NOMO-1 treated with DMSO at 0.1 percent for 48 hours (cell line): ENCODE measurements at regions not wholly inside any gene's neighbourhood (a gene's known extent, or its start where the extent isn't known, plus 50 kb on each side); places are given as distances from the start of the nearest gene placed in this dataset.
"Not testable (repeated sequence)": the region's sequence is repeated elsewhere in the genome, so short reads cannot be mapped to it uniquely, and the experiment has no call there.

Experiments used
- DNase-seq: peaks from one replicate; lab custom pipeline; 2025; ENCODE audit not compliant: unreplicated experiment; lab: John Stamatoyannopoulos, UW

- no peak for DNase-seq
Observed at GRCh38 chr20:23141450-23142161, 55.5 kb upstream of the CD93 start.

- no peak for DNase-seq
Observed at GRCh38 chr20:23140991-23141390, 54.9 kb upstream of the CD93 start.

GRCh38 chr20:23139984-23140383 lies 53.9 kb upstream of the CD93 start:
- not testable (repeated sequence) for DNase-seq

- no peak for DNase-seq
Observed at GRCh38 chr20:23139524-23139923, 53.4 kb upstream of the CD93 start.

- no peak for DNase-seq
Observed at GRCh38 chr20:23138682-23139081, 52.6 kb upstream of the CD93 start.

GRCh38 chr20:23138226-23138625 lies 52.1 kb upstream of the CD93 start:
- no peak for DNase-seq

- DNase-seq = no peak
Observed at GRCh38 chr20:23136893-23137745, 51.0 kb upstream of the CD93 start.

- peak; percentile 84 for DNase-seq
Observed at GRCh38 chr20:23135449-23136420, 49.6 kb upstream of the CD93 start.
